Upper lobe of left lung (tissue), 4 donors: ENCODE measurements at regions not wholly inside any gene's neighbourhood (a gene's known extent, or its start where the extent isn't known, plus 50 kb on each side); places are given as distances from the start of the nearest gene placed in this dataset.

Experiments
- POLR2A ChIP-seq, 4 donors: fragments of 450-650 bp; IDR thresholded peaks; one replicate each; pipeline ENCODE4 v1.5.1; 2016 to 2017; ENCODE audit warnings: antibody characterized with exemption in 4 of 4, mild to moderate bottlenecking in 2 of 4
- POLR2AphosphoS5 ChIP-seq, 2 donors: sonication (generic); formaldehyde crosslinking; IDR thresholded peaks; one replicate each; pipeline ENCODE4 v1.5.1; 2017; ENCODE audit warnings: antibody characterized with exemption in 2 of 2

DNA sequence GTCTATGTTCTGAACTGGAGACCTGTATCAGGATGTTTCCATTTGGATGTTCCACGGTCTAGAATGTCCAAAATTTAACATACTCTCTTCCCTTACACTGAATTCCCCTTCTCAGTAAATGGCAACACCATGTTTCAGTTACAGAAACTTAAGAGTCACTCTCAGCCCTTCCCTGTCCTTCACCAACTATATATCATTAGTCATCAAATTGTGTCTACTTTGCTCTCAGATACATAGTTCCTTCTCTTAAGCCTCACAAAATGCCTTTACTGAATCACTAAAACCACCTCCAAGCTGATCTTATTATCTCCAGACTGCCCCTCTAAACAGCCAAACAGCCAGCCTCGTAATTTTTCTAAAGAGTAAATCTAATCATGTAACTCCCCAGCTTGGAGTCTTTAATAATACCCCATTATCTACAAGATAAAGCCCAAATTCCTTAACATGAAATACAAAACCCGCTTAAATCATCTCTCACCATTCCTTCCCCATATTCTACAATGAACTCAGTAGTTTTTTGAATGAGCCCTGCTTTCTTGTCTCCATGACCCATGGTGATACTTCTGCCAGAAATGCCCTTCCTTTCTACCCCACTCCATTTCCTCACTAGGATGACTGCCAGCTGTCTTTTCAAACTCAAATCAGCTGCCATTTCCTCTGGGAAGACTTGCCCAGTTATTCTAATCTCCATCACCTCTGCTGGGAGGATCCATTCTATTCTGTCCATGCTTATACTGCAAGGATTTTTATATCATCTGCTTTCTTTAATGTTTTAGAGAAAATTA is 102.7 kb upstream of the ARHGAP42 start:
- TF ChIP-seq POLR2A (IDR thresholded peaks at IDR 0.05) (no peak), POLR2AphosphoS5 (IDR thresholded peaks at IDR 0.05) (no peak)
